GM13977 (cell line): ENCODE measurements at regions not wholly inside any gene's neighbourhood (a gene's known extent, or its start where the extent isn't known, plus 50 kb on each side); places are given as distances from the start of the nearest gene placed in this dataset.

Experiments
- DNase-seq: peaks from one replicate; pipeline ENCODE4 v3.0.0; 2012; ENCODE audit warnings: low spot score
- in situ Hi-C: fragments of 300-500 bp; cut with MboI; formaldehyde crosslinking; loops from one replicate; pipeline ENCODE4 v1.12.0; 2022; ENCODE audit warnings: low sequenced_read_pairs, low pct_unique_long_range_greater_than_20kb, mixed read lengths, inconsistent platforms; ENCODE audit not compliant: unreplicated experiment
- TF ChIP-seq, protein P1 (sequence below): IDR thresholded peaks from 2 replicates; pipeline ENCODE4 v1.5.1; 2012; ENCODE audit warnings: mild to moderate bottlenecking, control low read depth; ENCODE audit not compliant: insufficient read depth; ENCODE audit errors: extremely low read depth, missing control alignments

GRCh38 chr5:129363991-129364390, 96.1 kb upstream of the ADAMTS19 start:
- no peak for DNase-seq
- TF ChIP-seq, protein P1, sequence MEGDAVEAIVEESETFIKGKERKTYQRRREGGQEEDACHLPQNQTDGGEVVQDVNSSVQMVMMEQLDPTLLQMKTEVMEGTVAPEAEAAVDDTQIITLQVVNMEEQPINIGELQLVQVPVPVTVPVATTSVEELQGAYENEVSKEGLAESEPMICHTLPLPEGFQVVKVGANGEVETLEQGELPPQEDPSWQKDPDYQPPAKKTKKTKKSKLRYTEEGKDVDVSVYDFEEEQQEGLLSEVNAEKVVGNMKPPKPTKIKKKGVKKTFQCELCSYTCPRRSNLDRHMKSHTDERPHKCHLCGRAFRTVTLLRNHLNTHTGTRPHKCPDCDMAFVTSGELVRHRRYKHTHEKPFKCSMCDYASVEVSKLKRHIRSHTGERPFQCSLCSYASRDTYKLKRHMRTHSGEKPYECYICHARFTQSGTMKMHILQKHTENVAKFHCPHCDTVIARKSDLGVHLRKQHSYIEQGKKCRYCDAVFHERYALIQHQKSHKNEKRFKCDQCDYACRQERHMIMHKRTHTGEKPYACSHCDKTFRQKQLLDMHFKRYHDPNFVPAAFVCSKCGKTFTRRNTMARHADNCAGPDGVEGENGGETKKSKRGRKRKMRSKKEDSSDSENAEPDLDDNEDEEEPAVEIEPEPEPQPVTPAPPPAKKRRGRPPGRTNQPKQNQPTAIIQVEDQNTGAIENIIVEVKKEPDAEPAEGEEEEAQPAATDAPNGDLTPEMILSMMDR: no peak
- in situ Hi-C loops: no loop called here

- in situ Hi-C loops: no loop called here
- TF ChIP-seq, protein P1: no peak
- DNase-seq: no peak
Measured at GRCh38 chr5:129367883-129368282, 92.2 kb upstream of the ADAMTS19 start.

DNA sequence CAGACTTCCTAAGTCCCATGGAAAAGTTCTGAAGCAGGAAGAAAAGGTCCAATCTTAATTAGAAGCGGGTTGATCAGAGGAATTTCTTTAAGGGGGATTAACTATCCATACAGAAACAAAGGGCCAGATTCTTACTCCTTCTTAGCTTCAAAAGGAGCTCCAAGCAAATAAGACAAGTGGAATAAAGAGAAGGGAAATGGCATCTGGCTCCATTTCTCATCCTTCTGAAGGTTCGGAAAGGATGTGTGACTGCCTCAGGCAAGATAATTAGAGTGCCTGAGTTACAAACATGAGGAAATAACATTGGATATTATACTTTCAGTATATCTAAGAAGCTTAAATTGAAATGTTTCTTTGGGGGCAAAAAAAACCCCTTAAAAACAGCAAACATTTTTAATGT, 88.1 kb upstream of the ADAMTS19 start:
- in situ Hi-C loops: no loop called here
- DNase-seq: no peak
- TF ChIP-seq, protein P1: no peak

GRCh38 chr5:129377504-129377903, 82.6 kb upstream of the ADAMTS19 start:
- in situ Hi-C loops: no loop called here
- no peak for DNase-seq
- TF ChIP-seq, protein P1: no peak

DNA sequence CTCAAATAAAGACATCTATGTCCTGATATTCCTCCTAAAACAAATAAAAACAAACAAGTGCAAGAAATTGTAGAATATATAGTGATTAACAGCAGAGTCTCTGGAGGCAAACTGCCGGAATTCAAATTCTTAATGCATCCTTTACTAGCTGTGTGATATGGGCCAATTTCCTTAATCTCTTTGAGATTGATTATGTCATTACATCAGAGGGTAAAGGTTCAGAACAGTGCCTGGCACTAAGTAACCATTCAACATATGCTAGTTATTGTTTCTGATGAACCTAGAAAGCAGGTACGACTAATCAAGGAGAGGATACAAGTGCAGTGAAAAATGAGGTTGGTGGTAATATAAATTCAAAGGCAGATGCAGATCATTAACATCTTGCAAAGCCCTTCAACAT, 81.1 kb upstream of the ADAMTS19 start:
- in situ Hi-C loops: no loop called here
- DNase-seq: no peak
- TF ChIP-seq, protein P1: no peak

DNA sequence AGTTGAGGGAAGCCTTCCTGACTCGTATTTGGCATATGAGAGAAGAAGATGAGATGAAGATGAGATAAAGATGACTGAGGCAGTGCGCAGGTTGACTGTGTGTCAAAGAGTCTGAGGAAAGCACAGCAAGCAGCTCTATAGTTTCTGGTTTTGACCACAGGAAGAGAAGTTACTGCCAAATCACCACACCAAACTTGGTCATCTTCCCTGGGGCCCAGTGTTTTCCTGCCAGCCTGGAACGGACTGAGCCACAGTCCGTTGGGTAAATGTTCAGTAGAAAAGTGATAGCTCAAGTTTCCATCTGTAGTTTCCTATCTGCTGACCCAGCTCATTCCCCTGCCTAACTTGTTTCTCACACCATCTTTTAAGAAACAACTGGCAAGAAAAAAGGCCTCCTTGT, 80.7 kb upstream of the ADAMTS19 start:
- in situ Hi-C loops: no loop called here
- DNase-seq: no peak
- TF ChIP-seq, protein P1: no peak

GRCh38 chr5:129382921-129383672, 77.0 kb upstream of the ADAMTS19 start:
- no peak for DNase-seq
- in situ Hi-C loops: no loop called here
- TF ChIP-seq, protein P1: no peak
